ENCODE measurements at regions not wholly inside any gene's neighbourhood (a gene's known extent, or its start where the extent isn't known, plus 50 kb on each side); places are given as distances from the start of the nearest gene placed in this dataset.
"Not testable (repeated sequence)": the region's sequence is repeated elsewhere in the genome, so short reads cannot be mapped to it uniquely, and the experiment has no call there.

DNA sequence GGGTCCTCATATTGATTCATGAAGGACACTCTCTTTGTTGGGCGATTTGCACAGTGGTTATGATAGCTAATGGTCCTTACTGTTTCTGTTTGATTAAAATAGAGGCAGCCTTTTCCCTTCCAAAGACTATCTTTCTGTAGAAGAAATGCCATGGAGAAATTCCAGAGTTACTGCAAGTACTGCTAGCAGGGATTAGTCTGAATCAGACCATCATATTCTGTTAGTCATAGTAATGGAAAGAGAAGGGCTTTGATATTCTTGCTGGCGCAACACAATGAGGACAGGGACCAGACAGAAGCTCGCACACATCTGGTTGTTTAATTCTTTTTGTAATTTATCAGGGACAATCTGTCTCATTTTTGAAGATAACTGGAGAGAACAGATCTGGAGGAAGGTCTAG is 304.5 kb upstream of the FZD8 start:
- DNase-seq, result no peak

DNA sequence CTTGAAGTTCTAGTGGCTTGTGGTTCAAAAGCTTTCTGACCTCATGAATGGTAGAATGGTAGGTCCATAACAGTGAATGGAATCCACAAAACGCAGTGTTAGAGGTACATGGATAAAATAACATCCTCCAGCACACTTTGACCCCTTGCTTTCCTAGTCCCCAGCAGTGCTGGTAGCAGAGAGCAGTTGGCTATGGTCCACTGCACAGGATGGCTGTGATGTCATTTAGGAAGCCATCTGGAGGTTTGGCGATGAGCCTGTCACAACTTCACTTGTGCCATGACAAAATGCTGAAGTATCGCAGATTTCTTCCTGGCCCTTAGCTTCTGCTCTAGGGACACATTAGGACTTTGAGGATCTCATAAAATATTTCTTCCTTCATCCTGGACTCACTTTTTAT is 300.0 kb upstream of the FZD8 start:
- no peak for DNase-seq

DNA sequence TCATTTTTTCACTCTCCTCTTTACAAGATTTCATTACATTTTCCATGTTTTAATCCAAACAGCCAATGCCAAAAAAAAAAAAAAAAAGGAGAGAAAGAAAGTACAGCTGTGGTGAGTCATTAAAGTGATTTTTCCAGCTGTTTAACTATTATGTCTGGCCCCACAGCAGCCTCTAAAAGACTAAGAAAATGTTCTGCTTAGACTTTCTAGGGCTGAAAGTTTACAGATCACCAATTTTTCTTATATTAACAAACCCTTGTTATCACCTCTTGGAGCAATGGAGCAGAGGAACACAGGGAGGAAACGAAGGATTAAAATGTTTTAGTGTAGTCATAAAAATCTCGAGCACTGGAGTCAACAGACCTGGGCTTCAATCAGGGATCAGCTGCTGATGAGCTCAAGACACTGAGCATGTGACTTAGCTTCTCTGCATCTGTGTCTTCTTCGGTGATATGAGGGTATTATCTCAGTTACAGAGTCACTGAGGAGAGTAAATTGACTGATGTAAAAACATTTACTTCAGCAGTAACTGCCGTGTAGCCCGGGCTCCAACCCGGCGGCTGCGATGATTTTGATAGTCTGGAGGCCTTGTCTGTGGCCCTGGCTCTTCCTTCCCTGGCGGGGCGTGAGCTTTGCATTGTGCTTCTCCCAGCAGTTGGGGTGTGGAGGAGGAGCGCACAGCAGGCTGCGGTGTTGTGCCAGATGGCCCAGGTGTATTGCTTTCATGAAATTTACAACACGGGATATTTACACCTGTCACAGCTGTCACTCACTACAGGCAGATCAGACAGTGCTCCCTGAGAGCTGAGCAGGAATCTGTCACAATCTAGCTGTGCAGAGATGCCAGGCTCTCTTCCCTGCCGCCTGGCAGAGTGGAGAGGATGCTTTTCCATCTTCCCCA is 298.3 kb upstream of the FZD8 start:
- DNase-seq, result no peak

DNA sequence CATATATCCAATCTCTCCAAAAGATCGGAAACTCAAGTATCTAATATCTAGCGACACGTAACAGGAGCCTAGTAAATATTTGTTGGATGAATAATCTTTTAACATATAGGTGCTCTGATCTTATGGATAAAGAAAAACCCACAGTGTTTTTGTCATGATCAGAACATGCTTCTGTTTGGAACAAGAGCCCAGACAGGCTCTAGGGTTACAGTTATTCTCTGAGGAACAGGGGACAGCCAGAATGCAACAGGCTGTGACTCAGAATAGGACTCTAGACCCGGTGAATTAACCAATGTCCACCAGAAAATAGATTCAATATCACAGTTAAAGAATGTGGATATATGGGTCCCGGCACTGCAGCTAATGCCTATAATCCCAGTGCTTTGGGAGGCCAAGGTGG is 296.1 kb upstream of the FZD8 start:
- no peak for DNase-seq

DNA sequence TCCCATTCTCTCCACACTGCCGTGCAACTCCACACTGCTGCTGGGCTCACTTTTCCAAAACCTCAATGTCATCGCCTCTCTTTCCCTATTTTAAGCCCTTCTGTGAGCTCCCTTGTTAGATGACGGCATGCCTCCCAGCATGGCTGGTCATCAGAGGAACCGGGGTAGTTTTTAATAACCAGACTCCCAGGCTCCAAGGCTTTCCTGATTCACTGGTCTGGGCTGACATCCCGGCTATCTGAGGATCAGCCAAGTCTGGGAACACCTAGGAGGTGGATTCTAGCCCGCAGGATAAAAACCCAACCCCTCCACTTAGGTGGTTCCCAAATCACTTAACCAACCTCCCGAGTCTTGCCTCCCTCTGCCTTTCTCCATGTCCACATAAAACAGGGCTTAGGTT is 295.4 kb upstream of the FZD8 start:
- no peak for DNase-seq

DNA sequence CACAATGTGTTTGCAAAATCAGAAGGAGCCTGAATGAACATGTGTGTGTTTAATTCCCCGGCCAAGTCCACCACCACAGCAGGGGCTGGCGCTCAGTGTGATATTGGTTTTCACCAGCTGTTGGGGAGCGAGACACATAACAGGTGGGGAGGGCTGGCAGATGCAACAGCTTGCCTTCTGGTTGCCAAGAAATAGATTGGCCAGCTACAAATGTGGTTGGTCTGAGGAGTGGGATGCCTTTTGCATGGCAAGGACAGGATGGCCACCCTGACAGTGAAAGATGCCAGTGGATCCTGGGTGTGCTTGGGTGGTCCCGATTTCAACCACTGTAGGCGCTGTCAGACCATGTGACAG is 292.5 kb upstream of the FZD8 start:
- DNase-seq, result no peak

DNA sequence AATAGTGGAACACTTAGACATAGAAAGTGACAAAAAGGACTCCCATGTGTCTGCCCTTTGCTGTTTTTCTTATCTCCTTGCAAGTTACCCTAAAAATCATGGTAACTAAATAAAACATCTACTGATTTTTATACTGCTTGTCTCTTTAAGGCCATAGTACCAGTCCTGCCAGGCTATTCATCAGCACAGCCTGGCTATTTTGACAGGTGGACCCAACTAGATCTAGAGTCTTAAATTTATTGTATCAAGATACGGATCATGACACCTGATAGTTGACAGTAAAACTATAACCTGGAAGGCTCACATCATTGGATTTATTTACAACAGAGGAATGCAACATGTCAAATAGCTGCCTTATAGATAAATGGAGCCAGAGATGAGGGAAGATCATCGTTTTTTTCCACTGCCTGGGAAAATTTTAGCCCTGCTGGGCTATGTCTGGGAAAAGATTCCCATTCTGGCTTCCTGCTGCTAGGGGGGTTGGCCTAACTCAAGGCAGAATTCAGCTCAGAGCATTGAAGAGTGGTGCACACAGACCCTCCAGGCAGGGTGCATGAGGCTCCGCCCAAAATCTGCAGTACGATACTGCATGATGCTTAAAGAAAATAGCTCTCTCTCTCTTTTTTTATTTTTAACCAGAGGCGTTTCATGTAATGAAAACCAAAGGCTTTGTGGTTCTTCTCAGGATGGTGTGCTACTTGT is 292.0 kb upstream of the FZD8 start:
- no peak for DNase-seq

DNA sequence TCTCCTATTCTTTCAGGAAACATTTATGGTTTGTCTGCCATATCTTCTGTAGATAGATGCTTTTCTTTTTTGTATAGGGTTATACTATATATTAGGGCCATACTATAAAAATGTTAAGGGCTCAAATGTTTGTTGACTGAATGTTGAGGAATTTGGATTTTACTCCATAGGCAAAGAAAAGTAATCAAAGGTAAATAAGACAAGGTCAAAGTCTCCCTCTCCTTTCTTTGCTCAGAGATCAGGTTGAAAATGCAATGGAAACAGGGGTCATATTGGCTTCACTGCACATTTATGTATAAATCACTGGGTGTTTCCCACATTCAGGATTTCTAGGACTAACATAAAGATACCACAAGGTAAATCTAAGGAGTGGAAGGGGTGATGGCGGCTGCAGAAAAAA is 291.4 kb upstream of the FZD8 start:
- no peak for DNase-seq

DNA sequence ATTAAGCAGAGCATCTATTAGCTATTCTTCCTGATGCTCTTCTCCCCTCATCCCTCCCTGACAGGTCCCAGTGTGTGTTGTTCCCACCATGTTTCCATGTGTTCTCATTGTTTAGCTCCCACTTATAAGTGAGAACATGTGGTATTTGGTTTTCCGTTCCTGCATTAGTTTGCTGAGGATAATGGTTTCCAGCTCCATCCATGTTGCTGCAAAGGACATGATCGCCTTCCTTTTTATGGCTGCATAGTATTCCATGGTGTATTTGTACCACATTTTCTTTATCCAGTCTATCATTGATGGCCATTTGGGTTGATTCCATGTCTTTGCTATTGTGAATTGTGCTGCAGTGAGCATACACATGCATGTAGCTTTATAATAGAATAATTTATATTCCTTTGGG is 287.9 kb upstream of the FZD8 start:
- not testable (repeated sequence) for DNase-seq

DNA sequence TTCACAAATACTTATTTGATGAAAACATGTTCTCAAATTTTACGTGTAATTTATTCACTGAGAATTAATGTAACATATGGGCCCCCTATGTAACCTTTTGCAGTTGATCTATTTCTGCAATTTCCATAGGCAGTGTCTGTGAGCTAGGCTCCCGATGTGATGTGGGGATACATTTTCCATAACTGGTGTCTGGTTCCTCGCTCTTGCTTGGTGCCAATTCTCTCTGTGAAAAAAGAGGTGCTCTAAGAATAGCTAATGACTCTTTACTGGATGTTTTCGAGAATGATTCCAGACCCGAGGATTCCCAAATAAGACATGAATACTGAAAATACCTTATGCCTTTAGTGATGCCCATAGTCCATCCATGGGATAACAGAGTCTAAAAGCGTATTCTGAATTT is 286.7 kb upstream of the FZD8 start:
- DNase-seq, result no peak

DNA sequence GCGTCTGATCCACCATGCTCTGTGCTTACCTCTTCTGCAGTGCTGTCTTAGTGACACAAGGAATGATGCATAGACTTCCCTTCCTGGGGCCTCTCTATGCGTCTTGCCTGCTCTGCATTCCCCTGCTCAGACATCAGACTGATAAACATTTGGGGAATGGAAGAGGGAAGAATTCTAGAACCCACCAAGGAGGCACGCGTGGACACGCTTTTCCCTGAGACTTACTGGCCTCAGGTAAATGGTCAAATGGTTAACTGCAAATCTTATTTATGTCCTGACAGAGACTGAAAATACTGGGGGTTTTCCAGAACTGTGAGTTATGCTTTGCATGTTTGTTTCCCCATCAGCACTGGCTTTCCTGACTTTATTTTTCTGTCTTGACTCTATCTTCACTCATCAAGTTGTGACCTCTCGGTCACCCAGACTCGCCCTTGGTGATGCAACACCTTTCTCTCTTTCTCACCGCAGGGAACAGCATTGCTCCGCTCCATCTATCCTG is 285.9 kb upstream of the FZD8 start:
- DNase-seq, result no peak

DNA sequence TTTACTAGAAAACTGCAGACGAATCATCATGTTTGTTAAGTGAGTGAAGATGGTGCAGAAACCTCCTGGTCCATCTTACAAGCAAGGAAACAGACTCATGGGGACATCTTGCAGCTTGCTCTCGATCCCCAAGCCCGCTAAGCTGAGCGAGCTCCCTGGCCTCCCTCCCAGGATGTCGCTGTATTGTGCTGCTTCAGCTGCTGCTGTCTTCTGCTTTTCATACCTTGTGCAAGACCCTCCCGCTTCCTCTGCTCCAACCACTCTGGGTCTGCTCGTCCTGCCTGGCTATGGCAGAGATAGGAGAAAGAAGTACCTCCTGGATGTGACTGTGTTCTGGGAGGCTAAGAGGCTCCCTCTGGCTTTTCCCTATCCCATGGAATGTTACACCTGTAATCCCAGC is 285.2 kb upstream of the FZD8 start:
- DNase-seq, result no peak

DNA sequence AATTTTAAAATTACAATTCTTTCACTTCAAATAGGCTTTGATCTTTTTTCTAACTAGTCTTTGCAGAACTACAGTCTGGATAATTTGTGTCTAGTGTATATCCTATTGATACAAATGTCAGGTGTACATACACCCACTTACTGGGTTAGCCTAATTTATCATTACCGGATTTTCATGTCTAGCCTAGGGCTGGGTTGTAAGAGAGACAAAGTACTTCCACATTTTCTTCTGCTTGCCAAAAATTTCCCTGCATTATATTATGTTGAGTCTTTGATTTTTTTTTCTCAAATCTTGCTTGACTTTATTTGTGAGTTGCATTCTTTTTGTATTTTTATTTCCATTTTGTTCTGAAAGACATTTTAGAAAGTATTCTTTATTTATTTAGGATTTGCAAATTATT is 284.8 kb upstream of the FZD8 start:
- no peak for DNase-seq

DNA sequence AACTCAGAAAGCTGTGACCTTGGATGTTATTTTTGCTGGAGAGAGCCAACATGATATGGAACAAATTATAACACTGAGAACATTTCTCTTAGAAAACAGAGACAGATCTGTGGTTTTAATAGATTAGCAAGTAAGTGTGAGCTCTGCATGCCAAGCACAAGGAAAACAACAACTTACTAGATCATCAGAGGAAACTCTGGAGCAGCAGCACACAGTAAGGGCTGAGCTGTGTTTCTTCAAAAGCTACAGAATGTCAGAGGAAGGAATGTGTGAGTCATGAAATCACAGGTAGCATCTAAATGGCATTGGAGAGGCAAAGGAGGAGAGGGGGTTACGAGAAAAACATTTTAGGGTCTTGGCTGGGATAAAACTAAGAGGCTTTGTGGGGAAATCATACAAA is 283.4 kb upstream of the FZD8 start:
- DNase-seq, result no peak

DNA sequence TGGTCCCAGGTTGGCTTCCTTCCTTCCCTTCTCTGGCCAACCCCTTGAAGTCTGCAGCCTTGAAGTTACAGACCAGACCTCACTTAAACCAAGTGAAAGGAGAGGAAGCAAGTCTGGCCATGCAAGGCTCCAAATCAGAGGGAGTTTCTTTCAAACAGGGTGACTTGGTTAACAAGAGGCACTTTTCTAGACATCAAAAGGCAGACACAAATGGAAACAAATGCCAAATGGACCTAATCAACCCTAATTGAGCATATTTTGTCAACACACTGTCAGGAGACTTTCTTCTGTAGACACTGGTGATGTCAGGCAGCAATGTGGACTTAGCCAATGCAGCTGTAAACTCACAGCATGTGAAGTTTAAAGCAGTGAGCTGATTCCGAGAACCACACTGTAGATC is 282.7 kb upstream of the FZD8 start:
- DNase-seq, result no peak

DNA sequence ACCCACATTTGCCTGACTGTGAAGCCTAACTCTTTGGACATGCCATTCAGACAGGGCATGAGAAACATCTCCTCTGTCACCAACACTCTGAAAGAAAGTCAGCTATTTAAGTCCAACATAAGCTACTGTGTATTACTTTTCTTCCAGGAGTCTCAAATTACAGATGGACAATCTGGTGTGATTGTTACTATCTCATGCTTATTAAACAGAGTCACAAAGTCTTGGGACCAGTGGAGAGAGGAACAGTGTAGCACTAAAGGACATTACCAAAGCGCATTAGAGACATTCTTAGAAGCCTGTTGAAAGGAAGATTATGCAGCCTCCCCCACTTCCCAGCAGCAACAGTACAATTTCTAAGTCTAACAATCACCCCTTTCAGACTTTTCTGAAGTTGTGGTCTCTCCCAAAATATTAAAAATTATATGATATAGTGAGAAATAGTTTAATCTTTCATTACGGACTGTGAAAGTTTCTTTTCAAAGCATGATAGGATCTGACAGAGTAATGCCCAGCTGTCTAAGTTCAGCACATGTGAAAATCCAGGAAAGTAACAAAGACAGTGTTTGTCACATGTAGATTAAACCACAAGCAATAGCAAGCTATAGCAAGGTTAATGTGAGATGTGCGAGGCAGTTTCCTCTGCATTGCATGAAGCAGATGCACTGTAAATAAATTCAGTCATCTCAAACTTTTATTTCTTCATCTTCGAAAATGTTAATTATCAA is 280.9 kb upstream of the FZD8 start:
- no peak for DNase-seq

DNA sequence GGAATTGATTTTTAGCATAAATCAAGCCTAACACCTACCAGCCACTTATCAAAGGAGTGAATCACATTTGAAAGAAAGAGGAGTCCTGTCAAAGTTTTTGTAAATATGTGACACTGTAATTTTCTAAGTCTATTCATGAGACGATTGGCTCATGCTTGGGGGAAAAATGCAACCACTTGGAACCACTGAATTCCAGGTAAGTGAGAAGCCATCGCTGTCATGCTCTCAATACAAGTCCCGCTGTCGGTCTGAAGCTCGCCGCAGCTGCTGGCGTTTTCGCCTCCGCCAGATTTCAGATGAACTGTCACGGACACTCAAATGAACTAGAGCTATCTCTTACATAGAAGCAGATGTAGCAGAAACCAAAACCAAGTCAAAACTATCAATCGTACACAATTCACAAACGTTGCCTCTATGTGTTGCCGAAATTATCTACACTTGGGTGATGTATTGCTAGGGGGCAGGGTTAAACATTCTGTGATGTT is 279.8 kb upstream of the FZD8 start:
- DNase-seq, result no peak

DNA sequence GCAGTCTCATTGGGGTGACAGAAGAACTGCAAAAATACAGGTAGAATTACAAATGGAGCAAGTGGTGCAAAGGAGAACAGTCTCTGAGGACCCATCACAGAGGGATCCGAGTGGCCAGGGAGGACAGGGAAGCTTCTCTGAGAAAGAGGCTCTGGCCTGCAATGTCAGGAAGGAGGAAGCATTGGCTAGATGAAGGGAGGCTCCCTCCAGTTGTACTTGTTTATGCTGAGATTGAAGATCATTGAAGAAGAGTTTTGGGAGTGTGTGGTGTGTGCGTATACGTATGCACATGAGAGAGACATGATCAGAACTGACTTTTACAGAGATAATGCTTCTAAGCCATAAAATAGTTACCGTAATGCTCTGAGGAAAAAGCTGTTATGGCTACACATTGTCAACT is 274.7 kb upstream of the FZD8 start:
- DNase-seq, result no peak

DNA sequence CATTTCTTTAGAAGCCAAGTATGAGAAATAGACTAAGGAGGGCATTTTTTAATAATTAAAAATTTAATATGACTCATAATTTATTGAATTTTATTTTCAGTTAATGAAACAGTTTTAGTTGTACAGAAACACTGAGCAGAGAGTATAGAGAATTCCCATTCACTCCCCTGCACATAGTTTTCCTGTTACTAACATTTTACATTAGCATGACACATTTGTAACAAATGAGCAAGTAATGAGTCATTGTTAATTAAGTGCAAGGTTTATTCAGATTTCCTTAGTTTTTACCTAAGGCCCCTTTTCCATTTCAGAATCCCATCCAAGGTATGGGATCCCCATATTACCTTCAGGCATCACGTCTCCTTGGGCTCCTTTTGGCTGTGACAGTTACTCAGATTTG is 271.5 kb upstream of the FZD8 start:
- DNase-seq, result no peak

DNA sequence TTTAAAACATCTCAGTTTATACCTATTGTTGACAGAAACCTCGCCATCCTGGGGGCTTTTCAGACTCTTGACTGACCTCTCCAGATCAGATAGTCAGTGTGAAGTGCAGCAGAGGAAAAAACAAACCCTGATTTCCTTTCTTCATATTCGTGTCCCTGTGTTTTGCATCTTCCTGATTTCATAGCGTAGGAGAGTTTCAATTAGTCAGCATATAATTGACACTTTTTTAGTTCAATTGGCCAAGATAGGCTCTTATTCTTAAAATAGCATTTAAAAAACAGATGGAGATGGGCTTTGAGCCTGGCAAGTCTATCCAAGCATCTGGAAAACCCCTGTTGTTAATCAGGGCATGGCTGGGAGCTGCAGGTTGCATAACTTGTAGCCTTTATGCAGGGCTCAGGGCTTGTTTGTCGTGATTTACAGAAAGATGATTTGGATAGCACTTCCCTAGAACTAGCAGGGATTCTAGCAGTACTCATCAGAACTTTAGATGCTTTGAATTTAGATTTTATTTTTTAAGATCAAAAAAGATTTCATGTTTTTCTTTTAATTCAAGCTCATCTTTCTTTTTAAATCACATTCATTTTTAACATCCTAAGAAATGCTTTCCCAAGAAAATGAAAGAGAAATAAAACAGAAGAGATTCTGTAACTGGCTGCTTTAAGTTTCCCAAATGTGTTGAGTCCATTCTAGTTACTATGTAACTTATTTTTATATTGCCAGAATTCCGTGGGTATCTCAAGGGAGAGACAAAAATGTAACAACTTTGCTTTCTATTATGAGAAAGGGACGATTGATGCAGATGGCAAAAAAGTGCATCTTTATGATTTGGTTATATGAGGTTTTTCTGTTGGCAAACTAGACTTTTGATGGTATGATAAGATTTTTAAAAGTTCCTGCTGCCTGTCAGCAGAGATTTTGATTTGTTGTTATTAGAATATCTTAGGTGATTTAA is 270.8 kb upstream of the FZD8 start:
- DNase-seq, result no peak

DNA sequence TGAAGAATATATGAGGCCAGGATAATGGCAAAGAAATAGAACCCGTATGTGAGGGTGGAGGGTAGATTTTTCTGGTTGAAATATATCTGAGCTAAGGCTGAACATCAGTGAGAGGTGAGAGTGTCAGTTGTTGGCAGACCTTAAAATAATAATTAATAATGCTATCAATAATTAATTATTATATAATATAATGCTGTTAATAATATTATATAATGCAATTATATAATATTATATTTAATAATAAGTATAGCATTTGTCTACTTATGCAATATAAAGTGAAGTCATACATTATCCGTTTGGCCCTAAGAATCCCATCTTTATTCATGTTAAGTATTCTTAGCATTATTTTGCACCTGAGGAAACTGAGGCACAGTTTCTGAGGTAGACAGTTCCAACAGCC is 269.9 kb upstream of the FZD8 start:
- no peak for DNase-seq

DNA sequence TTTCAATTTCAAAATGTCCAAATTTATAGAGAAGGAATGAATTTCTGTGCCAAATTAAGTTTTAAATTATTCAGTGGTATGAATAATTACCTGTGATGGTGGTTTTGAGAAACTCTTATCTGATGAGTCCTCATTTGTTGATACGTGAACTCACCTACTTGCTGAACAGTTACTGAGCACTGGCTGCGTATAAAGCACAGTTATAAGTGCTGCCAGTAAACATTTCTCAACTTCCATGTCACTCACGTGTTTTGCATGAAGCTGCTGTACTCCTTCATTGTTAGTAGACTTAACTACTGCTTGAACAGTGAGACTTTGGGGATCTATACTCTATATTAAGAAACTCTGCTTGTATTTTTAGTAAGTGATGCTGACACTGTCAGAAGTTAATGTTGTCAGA is 269.1 kb upstream of the FZD8 start:
- no peak for DNase-seq

DNA sequence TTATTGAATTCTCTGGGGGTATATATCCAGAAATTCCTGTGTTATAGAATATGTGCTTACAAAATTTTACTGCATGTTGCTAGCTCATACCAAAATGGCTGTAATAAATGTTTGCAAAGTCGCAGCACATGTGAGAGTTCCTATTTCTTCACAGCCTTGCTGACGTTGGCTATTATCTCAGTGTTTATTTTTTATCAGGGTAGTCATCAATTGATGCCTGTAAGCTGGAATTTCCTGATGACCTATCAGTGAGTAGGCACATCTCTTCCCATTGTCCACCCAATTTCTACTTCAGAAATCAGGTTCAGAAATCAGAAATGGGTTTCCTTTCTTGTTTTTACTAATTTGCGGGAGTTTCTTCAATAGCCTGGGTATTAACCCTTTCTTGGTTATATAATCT is 268.1 kb upstream of the FZD8 start:
- no peak for DNase-seq
